GM12891 (cell line): ENCODE measurements at regions not wholly inside any gene's neighbourhood (a gene's known extent, or its start where the extent isn't known, plus 50 kb on each side); places are given as distances from the start of the nearest gene placed in this dataset.

ENCODE experiments used
- POLR2A ChIP-seq: IDR thresholded peaks from 2 replicates; pipeline ENCODE4 v1.6.1; 2011; ENCODE audit warnings: low read depth, low read length, control low read depth
- POLR2AphosphoS5 ChIP-seq: IDR thresholded peaks from 2 replicates; pipeline ENCODE4 v1.6.1; 2011; ENCODE audit warnings: low read depth, low read length, control low read depth
- TAF1 ChIP-seq: IDR thresholded peaks from 2 replicates; pipeline ENCODE4 v1.6.1; 2011; ENCODE audit warnings: low read depth, low read length, control low read depth

GRCh38 chr6:114906096-114906495 is 563.3 kb upstream of the HS3ST5 start:
- no peak for TF ChIP-seq TAF1
- no peak for TF ChIP-seq POLR2AphosphoS5
- TF ChIP-seq POLR2A: no peak
